ENCODE measurements at regions not wholly inside any gene's neighbourhood (a gene's known extent, or its start where the extent isn't known, plus 50 kb on each side); places are given as distances from the start of the nearest gene placed in this dataset.

GRCh38 chr6:147627411-147627810 is 118.9 kb downstream of the SAMD5 start:
- no peak overlapping the region for H2AFZ ChIP-seq (ENCODE audit: low read depth, low read length)
- ATAC-seq (ENCODE audit: insufficient read depth, low read depth), result no peak

GRCh38 chr6:147633191-147633590 is 124.7 kb downstream of the SAMD5 start:
- ATAC-seq (ENCODE audit: insufficient read depth, low read depth) (no peak), DNase-seq (no peak)
- Histone ChIP-seq H2AFZ (ENCODE audit: low read depth, low read length) (no peak overlapping the region), H3K9ac (ENCODE audit: low read depth, low read length) (no peak overlapping the region), H3K9me3 (ENCODE audit: insufficient read depth, low read length, severe bottlenecking) (no peaks in the 10 kb centered on the region), H3K79me2 (ENCODE audit: insufficient read depth, low read length) (no peaks in the 10 kb centered on the region), H3K4me2 (ENCODE audit: insufficient read depth, low read length) (no peak overlapping the region), H4K20me1 (ENCODE audit: insufficient read depth, low read length) (no peaks in the 10 kb centered on the region), H3K4me3 (ENCODE audit: low read depth in 1 of 2, low read length in 2 of 2) (no peak overlapping the region), H3K4me1 (ENCODE audit: insufficient read depth, low read length) (no peaks in the 10 kb centered on the region), H3K27ac (ENCODE audit: low read length) (no peak overlapping the region), H3K27me3 (ENCODE audit: insufficient read depth, low read length, poor library complexity) (no peaks in the 10 kb centered on the region), H3K36me3 (ENCODE audit: insufficient read depth, low read length) (no peaks in the 10 kb centered on the region)
- TF ChIP-seq EZH2 (IDR thresholded peaks at IDR 0.05; ENCODE audit: borderline replicate concordance, low read depth, low read length, severe bottlenecking) (no peak), CTCF (IDR thresholded peaks at IDR 0.05; ENCODE audit: borderline replicate concordance, extremely low read depth, low read length, poor library complexity, severe bottlenecking) (no peak)

More at GRCh38 chr6:147627411-147627810, 118.9 kb downstream of the SAMD5 start:
- Histone ChIP-seq H3K9ac (ENCODE audit: low read depth, low read length) (no peak overlapping the region), H3K27ac (ENCODE audit: low read length) (no peak overlapping the region), H3K79me2 (ENCODE audit: insufficient read depth, low read length) (no peaks in the 10 kb centered on the region), H3K27me3 (ENCODE audit: insufficient read depth, low read length, poor library complexity) (no peaks in the 10 kb centered on the region), H3K36me3 (ENCODE audit: insufficient read depth, low read length) (no peaks in the 10 kb centered on the region), H4K20me1 (ENCODE audit: insufficient read depth, low read length) (no peaks in the 10 kb centered on the region), H3K4me1 (ENCODE audit: insufficient read depth, low read length) (no peaks in the 10 kb centered on the region), H3K9me3 (ENCODE audit: insufficient read depth, low read length, severe bottlenecking) (no peaks in the 10 kb centered on the region), H3K4me2 (ENCODE audit: insufficient read depth, low read length) (no peak overlapping the region), H3K4me3 (ENCODE audit: low read depth in 1 of 2, low read length in 2 of 2) (no peak overlapping the region)
- DNase-seq, result no peak
- TF ChIP-seq EZH2 (IDR thresholded peaks at IDR 0.05; ENCODE audit: borderline replicate concordance, low read depth, low read length, severe bottlenecking) (no peak), CTCF (IDR thresholded peaks at IDR 0.05; ENCODE audit: borderline replicate concordance, extremely low read depth, low read length, poor library complexity, severe bottlenecking) (no peak)

GRCh38 chr6:147637620-147638195 is 129.2 kb downstream of the SAMD5 start:
- Histone ChIP-seq H3K9ac (ENCODE audit: low read depth, low read length) (no peak overlapping the region), H4K20me1 (ENCODE audit: insufficient read depth, low read length) (no peaks in the 10 kb centered on the region), H3K4me3 (ENCODE audit: low read depth in 1 of 2, low read length in 2 of 2) (no peak overlapping the region), H3K27ac (ENCODE audit: low read length) (no peak overlapping the region), H3K79me2 (ENCODE audit: insufficient read depth, low read length) (no peaks in the 10 kb centered on the region), H3K36me3 (ENCODE audit: insufficient read depth, low read length) (no peaks in the 10 kb centered on the region), H3K27me3 (ENCODE audit: insufficient read depth, low read length, poor library complexity) (no peaks in the 10 kb centered on the region), H3K9me3 (ENCODE audit: insufficient read depth, low read length, severe bottlenecking) (no peaks in the 10 kb centered on the region), H2AFZ (ENCODE audit: low read depth, low read length) (no peak overlapping the region), H3K4me2 (ENCODE audit: insufficient read depth, low read length) (no peak overlapping the region), H3K4me1 (ENCODE audit: insufficient read depth, low read length) (no peaks in the 10 kb centered on the region)
- no peak for DNase-seq
- no peak for TF ChIP-seq CTCF (IDR thresholded peaks at IDR 0.05; ENCODE audit: borderline replicate concordance, extremely low read depth, low read length, poor library complexity, severe bottlenecking)
- TF ChIP-seq EZH2 (IDR thresholded peaks at IDR 0.05; ENCODE audit: borderline replicate concordance, low read depth, low read length, severe bottlenecking), result no peak
- no peak for ATAC-seq (ENCODE audit: insufficient read depth, low read depth)
